ENCODE measurements at regions not wholly inside any gene's neighbourhood (a gene's known extent, or its start where the extent isn't known, plus 50 kb on each side); places are given as distances from the start of the nearest gene placed in this dataset.

DNA sequence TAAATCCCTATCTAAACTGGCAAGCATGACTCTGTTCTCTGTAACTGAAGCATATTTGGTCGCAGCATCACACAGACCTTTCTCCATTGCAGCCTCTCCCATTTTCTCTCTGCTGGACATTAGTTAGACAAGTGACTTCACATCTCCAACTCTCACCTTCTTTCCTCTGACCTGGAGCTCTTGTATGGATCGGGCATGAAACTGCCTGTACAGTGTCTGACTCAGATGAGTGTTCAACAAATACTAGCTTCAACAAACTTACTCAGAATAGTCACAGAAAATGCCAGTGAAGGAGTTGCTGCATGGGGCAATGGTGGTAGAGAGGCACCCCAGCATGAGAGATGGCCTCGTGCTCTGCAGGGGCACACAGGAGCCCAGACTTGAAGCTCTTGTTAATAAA, 104.7 kb upstream of the COPS8 start:
- no peak for TF ChIP-seq POLR2A (IDR thresholded peaks at IDR 0.05; ENCODE audit: low read depth, low read length)
- TF ChIP-seq POLR2AphosphoS5 (IDR thresholded peaks at IDR 0.05; ENCODE audit: low read depth, low read length) = no peak
- TF ChIP-seq TAF1 (IDR thresholded peaks at IDR 0.05; ENCODE audit: low read depth, low read length) = no peak
- no peak for TF ChIP-seq SPI1 (IDR thresholded peaks at IDR 0.05; ENCODE audit: low read depth, low read length)
- no peak for TF ChIP-seq PAX5 (IDR thresholded peaks at IDR 0.05; ENCODE audit: insufficient read depth, low read length, severe bottlenecking)
- no peak for TF ChIP-seq POU2F2 (IDR thresholded peaks at IDR 0.05; ENCODE audit: low read depth, low read length)
